Panc1 (cell line): ENCODE measurements at regions not wholly inside any gene's neighbourhood (a gene's known extent, or its start where the extent isn't known, plus 50 kb on each side); places are given as distances from the start of the nearest gene placed in this dataset.

Experiments used
- ATAC-seq: fragments of 200-7000 bp; cut with Tn5 transposase; 2 replicates; pipeline ENCODE4 v1.9.1; 2020; ENCODE audit warnings: mild to moderate bottlenecking, moderate library complexity
- BruUV-seq: library from RNA; stranded (reverse); fragments of 400-500 nt; replicated peaks from 2 replicates; lab custom pipeline; 2021; lab: Mats Ljungman, UMichigan
- CTCF ChIA-PET: fragments of 300-600 bp; sonication (Branson Sonifier 250); formaldehyde crosslinking; loops from one replicate; lab custom pipeline; 2022; ENCODE audit warnings: antibody characterized with exemption; lab: Charles Lee
- POLR2A ChIA-PET: fragments of 300-600 bp; sonication (Branson Sonifier 250); formaldehyde crosslinking; loops from one replicate; lab custom pipeline; 2022; ENCODE audit warnings: antibody characterized with exemption; lab: Charles Lee
- DNase-seq: peaks from one replicate; pipeline ENCODE4 v3.0.0-alpha.2; 2010; ENCODE audit warnings: low read depth, low spot score
- H3K27ac ChIP-seq: 2 replicates; pipeline ENCODE4 v1.5.1; 2011; ENCODE audit warnings: mild to moderate bottlenecking, low read length, inconsistent platforms
- H3K27me3 ChIP-seq: fragments of 200-500 bp; sonication (Bioruptor generic); 2 replicates; pipeline ENCODE4 v1.6.0; 2014; ENCODE audit warnings: low read length, inconsistent platforms; ENCODE audit not compliant: control insufficient read depth, insufficient read depth
- H3K36me3 ChIP-seq: fragments of 200-500 bp; sonication (Bioruptor generic); 2 replicates; pipeline ENCODE4 v1.5.1; 2014; ENCODE audit warnings: inconsistent platforms, mild to moderate bottlenecking, low read length, moderate library complexity; ENCODE audit not compliant: control insufficient read depth, insufficient read depth
- H3K4me1 ChIP-seq: 2 replicates; pipeline ENCODE4 v1.5.1; 2011; ENCODE audit warnings: inconsistent platforms, mild to moderate bottlenecking, low read length, moderate library complexity; ENCODE audit not compliant: control insufficient read depth, insufficient read depth
- H3K4me3 ChIP-seq, 2 experiments: 2 replicates each; pipeline ENCODE4 v1.5.1; 2011 to 2012; ENCODE audit warnings: low read depth in 2 of 2, low read length in 2 of 2, mild to moderate bottlenecking in 2 of 2, inconsistent platforms in 1 of 2, moderate library complexity in 1 of 2
- H3K9me3 ChIP-seq: fragments of 200-500 bp; sonication (Bioruptor generic); 2 replicates; pipeline ENCODE4 v1.5.1; 2014; ENCODE audit warnings: low read depth, mild to moderate bottlenecking, inconsistent platforms, low read length, moderate library complexity; ENCODE audit not compliant: control insufficient read depth, insufficient read depth
- CTCF ChIP-seq: fragments of 450-650 bp; IDR thresholded peaks from 2 replicates; pipeline ENCODE4 v1.5.1; 2017; ENCODE audit warnings: mild to moderate bottlenecking
- POLR2AphosphoS5 ChIP-seq: IDR thresholded peaks from 2 replicates; pipeline ENCODE4 v1.6.1; 2012; ENCODE audit warnings: mild to moderate bottlenecking, low read depth, low read length, moderate library complexity
- REST ChIP-seq, 2 experiments: IDR thresholded peaks; 2 replicates each; pipeline ENCODE4 v1.6.1; 2011 to 2012; ENCODE audit warnings: low read depth in 2 of 2, control low read depth in 1 of 2, low read length in 1 of 2, mild to moderate bottlenecking in 1 of 2, moderate library complexity in 1 of 2; ENCODE audit not compliant: insufficient read depth in 1 of 2
- SIN3A ChIP-seq: IDR thresholded peaks from 2 replicates; pipeline ENCODE4 v1.6.1; 2012; ENCODE audit warnings: low read depth, mild to moderate bottlenecking, low read length, moderate library complexity, borderline replicate concordance; ENCODE audit not compliant: insufficient read depth
- TCF7L2 ChIP-seq: IDR thresholded peaks from 2 replicates; pipeline ENCODE4 v1.6.1; 2011; ENCODE audit warnings: mild to moderate bottlenecking, low read depth, low read length, inconsistent platforms
- in situ Hi-C: cut with HindIII; loops from 2 replicates; pipeline ENCODE4 v1.10.0; 2016; ENCODE audit warnings: low sequenced_read_pairs, low pct_unique_long_range_greater_than_20kb
- intact Hi-C: fragments of 100-400 bp; cut with micrococcal nuclease; formaldehyde crosslinking; loops from one replicate; pipeline ENCODE4 v1.10.0; 2022; ENCODE audit not compliant: unreplicated experiment

- Histone ChIP-seq H3K27me3 (no peaks in the 10 kb centered on the region), H3K9me3 (no peaks in the 10 kb centered on the region), H3K27ac (no peak overlapping the region), H3K36me3 (no peaks in the 10 kb centered on the region), H3K4me3 (no peak overlapping the region), H3K4me1 (no peaks in the 10 kb centered on the region)
- ChIA-PET POLR2A (no interaction called here), CTCF (interaction anchor here (0.6 kb wide), 1 partner anchor 11 kb away, joined by 4 read pairs; no protein-coding TSS in a partner anchor)
- ATAC-seq (no peak), DNase-seq (no peak)
- no peak for TF ChIP-seq REST (IDR thresholded peaks at IDR 0.05; ENCODE audit: insufficient read depth in 1 of 2, low read depth in 2 of 2, low read length in 1 of 2)
- no peak for TF ChIP-seq SIN3A
- TF ChIP-seq POLR2AphosphoS5 = no peak
- no peak for TF ChIP-seq TCF7L2
- TF ChIP-seq CTCF = no peak
- in situ Hi-C loops (no loop called here), intact Hi-C loops (loop anchor here (10.0 kb wide), 1 partner anchor 295 kb away; no protein-coding TSS in a partner anchor)
- BruUV-seq = no TSS peak
Measured at GRCh38 chr3:181619897-181620296, 91.8 kb upstream of the SOX2 start.

GRCh38 chr3:181618260-181618659, 93.5 kb upstream of the SOX2 start:
- no peaks in the 10 kb centered on the region for H3K4me1 ChIP-seq
- ATAC-seq = no peak
- no peaks in the 10 kb centered on the region for H3K36me3 ChIP-seq
- H3K4me3 ChIP-seq = no peak overlapping the region
- DNase-seq = no peak
- in situ Hi-C loops = no loop called here
- ChIA-PET CTCF (no interaction called here), POLR2A (no interaction called here)
- no peaks in the 10 kb centered on the region for H3K9me3 ChIP-seq
- no peak for TF ChIP-seq CTCF
- TF ChIP-seq SIN3A = no peak
- no peak for TF ChIP-seq POLR2AphosphoS5
- no peak for TF ChIP-seq TCF7L2
- no peak for TF ChIP-seq REST (IDR thresholded peaks at IDR 0.05; ENCODE audit: insufficient read depth in 1 of 2, low read depth in 2 of 2, low read length in 1 of 2)
- H3K27ac ChIP-seq = no peak overlapping the region
- H3K27me3 ChIP-seq = no peaks in the 10 kb centered on the region
- BruUV-seq = no TSS peak
- intact Hi-C loops = loop anchor here (10.0 kb wide), 1 partner anchor 293 kb away; no protein-coding TSS in a partner anchor
